IPS-20b (cell line): ENCODE measurements at regions not wholly inside any gene's neighbourhood (a gene's known extent, or its start where the extent isn't known, plus 50 kb on each side); places are given as distances from the start of the nearest gene placed in this dataset.

Experiments
- H3K27ac ChIP-seq: one replicate; pipeline ENCODE4 v1.5.1; 2013; ENCODE audit warnings: low read length
- H3K27me3 ChIP-seq: 2 replicates; pipeline ENCODE4 v1.6.1; 2013; ENCODE audit warnings: mild to moderate bottlenecking, low read length, inconsistent platforms; ENCODE audit not compliant: insufficient read depth
- H3K36me3 ChIP-seq: 2 replicates; pipeline ENCODE4 v1.6.1; 2013; ENCODE audit warnings: low read depth, mild to moderate bottlenecking, inconsistent platforms, low read length, moderate library complexity; ENCODE audit not compliant: insufficient read depth
- H3K4me1 ChIP-seq: 2 replicates; pipeline ENCODE4 v1.6.1; 2013; ENCODE audit warnings: mild to moderate bottlenecking, control low read depth, inconsistent platforms, low read length, moderate library complexity; ENCODE audit not compliant: insufficient read depth
- H3K4me3 ChIP-seq: 2 replicates; pipeline ENCODE4 v1.5.1; 2013; ENCODE audit warnings: mild to moderate bottlenecking, low read length, inconsistent platforms
- H3K9ac ChIP-seq: 2 replicates; pipeline ENCODE4 v1.6.1; 2013; ENCODE audit warnings: low read depth, mild to moderate bottlenecking, inconsistent platforms, low read length, moderate library complexity
- H3K9me3 ChIP-seq: 2 replicates; pipeline ENCODE4 v1.6.1; 2013; ENCODE audit warnings: mild to moderate bottlenecking, low read depth, low read length, inconsistent platforms; ENCODE audit not compliant: insufficient read depth

GRCh38 chr9:79193001-79193400, 378.8 kb upstream of the TLE4 start:
- H3K4me1 ChIP-seq, result no peaks in the 10 kb centered on the region
- H3K36me3 ChIP-seq, result no peaks in the 10 kb centered on the region
- H3K4me3 ChIP-seq, result no peak overlapping the region
- H3K9me3 ChIP-seq, result no peaks in the 10 kb centered on the region
- H3K27ac ChIP-seq, result no peak overlapping the region
- no peaks in the 10 kb centered on the region for H3K27me3 ChIP-seq
- H3K9ac ChIP-seq, result no peak overlapping the region

GRCh38 chr9:79193501-79194223, 378.1 kb upstream of the TLE4 start:
- no peak overlapping the region for H3K4me3 ChIP-seq
- H3K4me1 ChIP-seq, result no peaks in the 10 kb centered on the region
- H3K9me3 ChIP-seq, result no peaks in the 10 kb centered on the region
- no peaks in the 10 kb centered on the region for H3K27me3 ChIP-seq
- no peaks in the 10 kb centered on the region for H3K36me3 ChIP-seq
- no peak overlapping the region for H3K27ac ChIP-seq
- no peak overlapping the region for H3K9ac ChIP-seq

GRCh38 chr9:79195879-79196278, 375.9 kb upstream of the TLE4 start:
- Histone ChIP-seq H3K27ac (no peak overlapping the region), H3K9ac (no peak overlapping the region), H3K36me3 (no peaks in the 10 kb centered on the region), H3K27me3 (no peaks in the 10 kb centered on the region), H3K4me3 (no peak overlapping the region), H3K9me3 (no peaks in the 10 kb centered on the region), H3K4me1 (no peaks in the 10 kb centered on the region)

GRCh38 chr9:79196606-79197005, 375.2 kb upstream of the TLE4 start:
- H3K27ac ChIP-seq, result no peak overlapping the region
- H3K9ac ChIP-seq, result no peak overlapping the region
- H3K4me1 ChIP-seq, result peaks cover 4% of the 10 kb centered on the region
- H3K27me3 ChIP-seq, result no peaks in the 10 kb centered on the region
- H3K4me3 ChIP-seq, result no peak overlapping the region
- no peaks in the 10 kb centered on the region for H3K9me3 ChIP-seq
- H3K36me3 ChIP-seq, result no peaks in the 10 kb centered on the region

- Histone ChIP-seq H3K9me3 (no peaks in the 10 kb centered on the region), H3K27me3 (no peaks in the 10 kb centered on the region), H3K9ac (no peak overlapping the region), H3K4me1 (peaks cover 11% of the 10 kb centered on the region), H3K4me3 (no peak overlapping the region), H3K36me3 (no peaks in the 10 kb centered on the region), H3K27ac (no peak overlapping the region)
These were observed 371.4 kb upstream of the TLE4 start for GRCh38 chr9:79200336-79200735.

GRCh38 chr9:79201636-79202035, 370.1 kb upstream of the TLE4 start:
- Histone ChIP-seq H3K9me3 (no peaks in the 10 kb centered on the region), H3K4me1 (peaks cover 11% of the 10 kb centered on the region), H3K36me3 (no peaks in the 10 kb centered on the region), H3K4me3 (no peak overlapping the region), H3K27me3 (no peaks in the 10 kb centered on the region), H3K9ac (no peak overlapping the region), H3K27ac (no peak overlapping the region)

GRCh38 chr9:79208791-79209396, 362.9 kb upstream of the TLE4 start:
- H3K27ac ChIP-seq, result peak overlapping the region; percentile 75
- H3K4me1 ChIP-seq, result peaks cover 9% of the 10 kb centered on the region; the same call in 1 of the 2 replicates
- H3K4me3 ChIP-seq, result no peak overlapping the region
- no peaks in the 10 kb centered on the region for H3K9me3 ChIP-seq
- no peaks in the 10 kb centered on the region for H3K27me3 ChIP-seq
- no peaks in the 10 kb centered on the region for H3K36me3 ChIP-seq
- peak overlapping the region; percentile 40; the same call in 1 of the 2 replicates for H3K9ac ChIP-seq

- H3K36me3 ChIP-seq, result no peaks in the 10 kb centered on the region
- peaks cover 9% of the 10 kb centered on the region; the same call in 1 of the 2 replicates for H3K4me1 ChIP-seq
- no peak overlapping the region for H3K4me3 ChIP-seq
- H3K9ac ChIP-seq, result no peak overlapping the region
- H3K9me3 ChIP-seq, result no peaks in the 10 kb centered on the region
- no peak overlapping the region for H3K27ac ChIP-seq
- H3K27me3 ChIP-seq, result no peaks in the 10 kb centered on the region
These were observed 361.1 kb upstream of the TLE4 start for GRCh38 chr9:79210541-79211243.

GRCh38 chr9:79213417-79214125, 358.2 kb upstream of the TLE4 start:
- no peak overlapping the region for H3K9ac ChIP-seq
- no peak overlapping the region for H3K27ac ChIP-seq
- peaks cover 8% of the 10 kb centered on the region; the same call in 1 of the 2 replicates for H3K4me1 ChIP-seq
- H3K4me3 ChIP-seq, result no peak overlapping the region
- H3K27me3 ChIP-seq, result no peaks in the 10 kb centered on the region
- H3K9me3 ChIP-seq, result no peaks in the 10 kb centered on the region
- no peaks in the 10 kb centered on the region for H3K36me3 ChIP-seq

GRCh38 chr9:79215821-79216220, 355.9 kb upstream of the TLE4 start:
- Histone ChIP-seq H3K4me3 (no peak overlapping the region), H3K27ac (no peak overlapping the region), H3K27me3 (no peaks in the 10 kb centered on the region), H3K4me1 (no peaks in the 10 kb centered on the region), H3K9me3 (no peaks in the 10 kb centered on the region), H3K36me3 (no peaks in the 10 kb centered on the region), H3K9ac (no peak overlapping the region)

GRCh38 chr9:79220251-79220650, 351.5 kb upstream of the TLE4 start:
- Histone ChIP-seq H3K27me3 (no peaks in the 10 kb centered on the region), H3K27ac (no peak overlapping the region), H3K4me3 (no peak overlapping the region), H3K9ac (no peak overlapping the region), H3K4me1 (no peaks in the 10 kb centered on the region), H3K36me3 (no peaks in the 10 kb centered on the region), H3K9me3 (no peaks in the 10 kb centered on the region)
